GM23338 (cell line): ENCODE measurements at regions not wholly inside any gene's neighbourhood (a gene's known extent, or its start where the extent isn't known, plus 50 kb on each side); places are given as distances from the start of the nearest gene placed in this dataset.

Experiments
- ATAC-seq: fragments of 200-7000 bp; cut with Tn5 transposase; 3 replicates; pipeline ENCODE4 v1.9.1; 2020
- DNase-seq: peaks from one replicate; pipeline ENCODE4 v3.0.0-alpha.2; 2015; ENCODE audit warnings: low spot score
- H2AFZ ChIP-seq: fragments of 200-600 bp; sonication (generic); 2 replicates; pipeline ENCODE4 v1.8.0; 2016; ENCODE audit warnings: antibody characterized with exemption, mild to moderate bottlenecking, moderate library complexity
- H3F3A ChIP-seq: fragments of 200-600 bp; sonication (generic); replicated peaks from 2 replicates; pipeline ENCODE4 v1.8.0; 2017; ENCODE audit warnings: antibody characterized with exemption, mixed run types, low read depth
- H3K27ac ChIP-seq: fragments of 200-600 bp; sonication (generic); 2 replicates; pipeline ENCODE4 v1.6.1; 2016; ENCODE audit warnings: low read depth
- H3K27me3 ChIP-seq: fragments of 200-600 bp; sonication (generic); 2 replicates; pipeline ENCODE4 v1.8.0; 2016; ENCODE audit warnings: mild to moderate bottlenecking, mixed run types, moderate library complexity; ENCODE audit not compliant: insufficient read depth
- H3K36me3 ChIP-seq: fragments of 200-600 bp; sonication (generic); 2 replicates; pipeline ENCODE4 v1.8.0; 2016; ENCODE audit warnings: mild to moderate bottlenecking; ENCODE audit not compliant: insufficient read depth
- H3K4me1 ChIP-seq: fragments of 200-600 bp; sonication (generic); 2 replicates; pipeline ENCODE4 v1.8.0; 2016; ENCODE audit warnings: mild to moderate bottlenecking, moderate library complexity; ENCODE audit not compliant: insufficient read depth
- H3K4me2 ChIP-seq: fragments of 200-600 bp; sonication (generic); 2 replicates; pipeline ENCODE4 v1.7.1; 2017; ENCODE audit warnings: mixed run types
- H3K4me3 ChIP-seq: fragments of 200-600 bp; sonication (generic); 2 replicates; pipeline ENCODE4 v1.6.1; 2016; ENCODE audit warnings: mixed run types
- H3K79me2 ChIP-seq: fragments of 200-600 bp; sonication (generic); replicated peaks from 2 replicates; pipeline ENCODE4 v1.8.0; 2017; ENCODE audit warnings: mild to moderate bottlenecking; ENCODE audit not compliant: insufficient read depth
- H3K9me2 ChIP-seq: fragments of 200-600 bp; sonication (generic); 2 replicates; pipeline ENCODE4 v1.8.0; 2017; ENCODE audit not compliant: insufficient read depth
- H4K20me1 ChIP-seq: fragments of 200-600 bp; sonication (generic); replicated peaks from 2 replicates; pipeline ENCODE4 v1.8.0; 2017; ENCODE audit warnings: mild to moderate bottlenecking; ENCODE audit not compliant: insufficient read depth
- H3K27ac Mint-ChIP-seq: 2 replicates; pipeline ENCODE4 v1.8.0; 2020; ENCODE audit warnings: inconsistent platforms, mild to moderate bottlenecking, moderate library complexity, mixed read lengths
- H3K27me3 Mint-ChIP-seq: 3 replicates; pipeline ENCODE4 v1.8.0; 2022; ENCODE audit warnings: low read depth, mild to moderate bottlenecking, moderate library complexity, mixed read lengths, inconsistent platforms; ENCODE audit not compliant: insufficient read depth, poor library complexity
- H3K36me3 Mint-ChIP-seq: 3 replicates; pipeline ENCODE4 v1.8.0; 2021; ENCODE audit warnings: low read depth, mild to moderate bottlenecking, inconsistent platforms, moderate library complexity, mixed read lengths
- H3K4me1 Mint-ChIP-seq: 3 replicates; pipeline ENCODE4 v1.8.0; 2020; ENCODE audit warnings: mild to moderate bottlenecking, inconsistent platforms, mixed read lengths
- H3K4me3 Mint-ChIP-seq: 3 replicates; pipeline ENCODE4 v1.8.0; 2021; ENCODE audit warnings: moderate library complexity, mild to moderate bottlenecking, inconsistent platforms, mixed read lengths
- H3K9me3 Mint-ChIP-seq: 3 replicates; pipeline ENCODE4 v1.8.0; 2020; ENCODE audit warnings: moderate library complexity, mild to moderate bottlenecking, inconsistent platforms, mixed read lengths
- CREB1 ChIP-seq: fragments of 250-450 bp; sonication (Bioruptor Pico); IDR thresholded peaks from 2 replicates; pipeline ENCODE4 v1.5.0; 2020; ENCODE audit warnings: low read depth, mild to moderate bottlenecking, moderate library complexity
- CTCF ChIP-seq, 2 experiments: fragments of 200-600 bp in 1 of 2; sonication (generic) in 1 of 2; conservative IDR thresholded peaks; 2 replicates each; pipeline versions ENCODE4 v1.5.1 to v1.6.1; 2016 to 2017; ENCODE audit warnings: antibody characterized with exemption in 2 of 2, low read depth in 2 of 2, mild to moderate bottlenecking in 2 of 2, moderate library complexity in 1 of 2
- ETS1 ChIP-seq: IDR thresholded peaks from 2 replicates; pipeline ENCODE4 v1.6.1; 2016; ENCODE audit warnings: antibody characterized with exemption
- EZH2 ChIP-seq: fragments of 200-600 bp; sonication (generic); IDR thresholded peaks from one replicate; pipeline ENCODE4 v1.8.0; 2017; ENCODE audit warnings: antibody characterized with exemption, mild to moderate bottlenecking, low read depth; ENCODE audit not compliant: unreplicated experiment
- EZH2phosphoT487 ChIP-seq: fragments of 200-600 bp; sonication (generic); IDR thresholded peaks from one replicate; pipeline ENCODE4 v1.8.1; 2018; ENCODE audit warnings: antibody characterized with exemption; ENCODE audit not compliant: unreplicated experiment
- JUNB ChIP-seq: IDR thresholded peaks from one replicate; pipeline ENCODE4 v1.6.1; 2016; ENCODE audit warnings: antibody characterized with exemption; ENCODE audit not compliant: unreplicated experiment
- NANOG ChIP-seq: IDR thresholded peaks from 2 replicates; pipeline ENCODE4 v1.6.1; 2016; ENCODE audit warnings: antibody characterized with exemption, borderline replicate concordance
- POLR2AphosphoS5 ChIP-seq: IDR thresholded peaks from 2 replicates; pipeline ENCODE4 v1.6.1; 2016; ENCODE audit warnings: antibody characterized with exemption, low read depth
- REST ChIP-seq: IDR thresholded peaks from one replicate; pipeline ENCODE4 v1.6.1; 2018; ENCODE audit warnings: antibody characterized with exemption; ENCODE audit not compliant: unreplicated experiment
- STAT1 ChIP-seq: IDR thresholded peaks from one replicate; pipeline ENCODE4 v1.6.1; 2016; ENCODE audit warnings: antibody characterized with exemption; ENCODE audit not compliant: unreplicated experiment
- ZNF114 ChIP-seq: fragments of 250-450 bp; sonication (Bioruptor Pico); IDR thresholded peaks from 2 replicates; pipeline ENCODE4 v1.5.0; 2020; ENCODE audit warnings: mild to moderate bottlenecking, moderate library complexity
- ZNF331 ChIP-seq: fragments of 250-450 bp; sonication (Bioruptor Pico); IDR thresholded peaks from 2 replicates; pipeline ENCODE4 v1.5.0; 2020; ENCODE audit warnings: low read depth, mild to moderate bottlenecking, moderate library complexity
- ZNF462 ChIP-seq: fragments of 250-450 bp; sonication (Bioruptor Pico); IDR thresholded peaks from 2 replicates; pipeline ENCODE4 v1.5.0; 2020; ENCODE audit warnings: mild to moderate bottlenecking, moderate library complexity

- H3K27ac Mint-ChIP-seq = no peak overlapping the region
- ATAC-seq (no peak), DNase-seq (no peak)
- Histone ChIP-seq H3K4me3 (no peak overlapping the region), H3K79me2 (no peaks in the 10 kb centered on the region), H4K20me1 (no peaks in the 10 kb centered on the region), H3K9me2 (no peaks in the 10 kb centered on the region), H3K27me3 (no peaks in the 10 kb centered on the region), H3K4me1 (no peaks in the 10 kb centered on the region), H3K4me2 (no peak overlapping the region), H2AFZ (no peak overlapping the region), H3F3A (no peaks in the 10 kb centered on the region), H3K27ac (no peak overlapping the region), H3K36me3 (no peaks in the 10 kb centered on the region)
- H3K4me1 Mint-ChIP-seq = no peaks in the 10 kb centered on the region
- no peak for TF ChIP-seq EZH2
- TF ChIP-seq CTCF (conservative IDR thresholded peaks at IDR 0.05; ENCODE audit: low read depth in 2 of 2) = no peak
- no peak for TF ChIP-seq ZNF462
- TF ChIP-seq JUNB = no peak
- no peak for TF ChIP-seq POLR2AphosphoS5
- no peak for TF ChIP-seq ZNF114
- no peak for TF ChIP-seq STAT1
- TF ChIP-seq EZH2phosphoT487 = no peak
- TF ChIP-seq NANOG = no peak
- no peak for TF ChIP-seq CREB1 (CRISPR knock-in tag)
- TF ChIP-seq REST = no peak
- TF ChIP-seq ETS1 = no peak
- TF ChIP-seq ZNF331 (CRISPR knock-in tag) = no peak
- no peaks in the 10 kb centered on the region for H3K9me3 Mint-ChIP-seq
- no peaks in the 10 kb centered on the region for H3K27me3 Mint-ChIP-seq
- no peak overlapping the region for H3K4me3 Mint-ChIP-seq
- no peaks in the 10 kb centered on the region for H3K36me3 Mint-ChIP-seq
Measured at GRCh38 chr11:110909336-110909735, 197.1 kb upstream of the ARHGAP20 start.
